ENCODE measurements at regions not wholly inside any gene's neighbourhood (a gene's known extent, or its start where the extent isn't known, plus 50 kb on each side); places are given as distances from the start of the nearest gene placed in this dataset.

- TF ChIP-seq CTCF (IDR thresholded peaks at IDR 0.05): no peak
- no peak for TF ChIP-seq POLR2A (IDR thresholded peaks at IDR 0.05)
Observed at GRCh38 chr7:17155529-17155928, 142.9 kb upstream of the AHR start.
